DND-41 (cell line): ENCODE measurements at regions not wholly inside any gene's neighbourhood (a gene's known extent, or its start where the extent isn't known, plus 50 kb on each side); places are given as distances from the start of the nearest gene placed in this dataset.

Source experiments
- EZH2 ChIP-seq: IDR thresholded peaks from 3 replicates; pipeline ENCODE4 v1.6.1; 2012; ENCODE audit warnings: borderline replicate concordance, low read depth, mild to moderate bottlenecking, moderate library complexity, low read length, inconsistent platforms; ENCODE audit not compliant: severe bottlenecking
- TF ChIP-seq, protein P1 (sequence below): IDR thresholded peaks from 2 replicates; pipeline ENCODE4 v1.5.1; 2012; ENCODE audit warnings: borderline replicate concordance, low read length, moderate library complexity, mild to moderate bottlenecking; ENCODE audit not compliant: poor library complexity, severe bottlenecking; ENCODE audit errors: extremely low read depth

DNA sequence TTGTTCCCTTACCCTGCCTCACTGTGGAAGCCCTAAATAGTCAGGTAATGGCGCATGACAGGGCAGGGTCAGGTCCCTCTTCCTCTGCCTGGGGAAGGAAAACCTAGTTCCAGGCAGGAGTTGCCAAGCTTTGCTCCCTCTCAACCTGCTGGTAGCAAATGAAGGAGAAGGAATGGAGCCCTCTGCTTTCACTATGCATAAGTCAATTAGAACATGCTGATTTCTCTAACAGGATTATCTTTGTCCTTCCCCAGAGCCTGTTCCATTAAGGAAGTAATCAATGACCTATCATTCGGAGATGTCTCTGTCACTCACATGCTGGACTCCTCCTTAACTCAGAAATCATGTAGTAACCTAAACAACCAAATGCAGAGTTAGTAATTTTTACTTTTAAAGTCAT lies 161.8 kb upstream of the NFIA start:
- TF ChIP-seq, protein P1, sequence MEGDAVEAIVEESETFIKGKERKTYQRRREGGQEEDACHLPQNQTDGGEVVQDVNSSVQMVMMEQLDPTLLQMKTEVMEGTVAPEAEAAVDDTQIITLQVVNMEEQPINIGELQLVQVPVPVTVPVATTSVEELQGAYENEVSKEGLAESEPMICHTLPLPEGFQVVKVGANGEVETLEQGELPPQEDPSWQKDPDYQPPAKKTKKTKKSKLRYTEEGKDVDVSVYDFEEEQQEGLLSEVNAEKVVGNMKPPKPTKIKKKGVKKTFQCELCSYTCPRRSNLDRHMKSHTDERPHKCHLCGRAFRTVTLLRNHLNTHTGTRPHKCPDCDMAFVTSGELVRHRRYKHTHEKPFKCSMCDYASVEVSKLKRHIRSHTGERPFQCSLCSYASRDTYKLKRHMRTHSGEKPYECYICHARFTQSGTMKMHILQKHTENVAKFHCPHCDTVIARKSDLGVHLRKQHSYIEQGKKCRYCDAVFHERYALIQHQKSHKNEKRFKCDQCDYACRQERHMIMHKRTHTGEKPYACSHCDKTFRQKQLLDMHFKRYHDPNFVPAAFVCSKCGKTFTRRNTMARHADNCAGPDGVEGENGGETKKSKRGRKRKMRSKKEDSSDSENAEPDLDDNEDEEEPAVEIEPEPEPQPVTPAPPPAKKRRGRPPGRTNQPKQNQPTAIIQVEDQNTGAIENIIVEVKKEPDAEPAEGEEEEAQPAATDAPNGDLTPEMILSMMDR, result no peak
- no peak for TF ChIP-seq EZH2
